ENCODE measurements at regions not wholly inside any gene's neighbourhood (a gene's known extent, or its start where the extent isn't known, plus 50 kb on each side); places are given as distances from the start of the nearest gene placed in this dataset.

DNA sequence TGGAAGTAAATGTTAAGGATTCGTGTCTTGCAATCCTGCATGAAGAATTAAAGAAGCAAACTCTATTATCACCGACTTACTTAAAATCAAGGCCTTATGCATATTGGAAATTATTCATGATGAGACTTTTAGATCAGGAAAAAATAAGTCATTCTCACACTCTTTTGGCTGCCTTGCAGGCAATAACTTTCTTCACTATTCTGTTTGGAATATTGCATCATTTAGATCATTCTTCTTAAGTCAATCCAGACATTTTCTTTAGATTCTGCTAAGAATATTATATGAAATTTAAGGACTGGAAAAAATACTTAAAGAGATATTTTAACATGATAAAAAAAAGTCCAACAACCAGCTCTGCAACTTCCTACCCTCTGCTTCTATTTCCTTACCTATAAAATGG is 245.4 kb downstream of the LRRN1 start:
- TF ChIP-seq EZH2phosphoT487 (IDR thresholded peaks at IDR 0.05; ENCODE audit: insufficient read depth, low read depth) (no peak), EZH2 (IDR thresholded peaks at IDR 0.05; ENCODE audit: insufficient read depth, poor library complexity, severe bottlenecking) (no peak)

Data from GM23248 (cell line).